HEK293 (cell line): ENCODE measurements at regions not wholly inside any gene's neighbourhood (a gene's known extent, or its start where the extent isn't known, plus 50 kb on each side); places are given as distances from the start of the nearest gene placed in this dataset.

Source experiments
- CTCF ChIP-seq: fragments of 450-650 bp; formaldehyde crosslinking; IDR thresholded peaks from 2 replicates; pipeline ENCODE4 v1.5.1; 2016; ENCODE audit warnings: missing biosample characterization, missing genetic modification characterization
- HOXD13 ChIP-seq: sonication (generic); formaldehyde crosslinking; IDR thresholded peaks from 2 replicates; pipeline ENCODE4 v1.8.0; 2022; ENCODE audit warnings: missing genetic modification reagents, borderline replicate concordance
- OSR2 ChIP-seq: fragments of 450-650 bp; formaldehyde crosslinking; IDR thresholded peaks from 2 replicates; pipeline ENCODE4 v1.5.1; 2016; ENCODE audit warnings: missing biosample characterization, missing genetic modification characterization
- PRDM10 ChIP-seq: fragments of 450-650 bp; formaldehyde crosslinking; IDR thresholded peaks from 2 replicates; pipeline ENCODE4 v1.5.1; 2016; ENCODE audit warnings: missing biosample characterization, missing genetic modification characterization
- TCF7L2 ChIP-seq: IDR thresholded peaks from 2 replicates; pipeline ENCODE4 v1.6.1; 2011; ENCODE audit warnings: low read depth, mild to moderate bottlenecking, inconsistent platforms, low read length, moderate library complexity, borderline replicate concordance
- WT1 ChIP-seq: fragments of 450-650 bp; formaldehyde crosslinking; IDR thresholded peaks from 2 replicates; pipeline ENCODE4 v1.5.1; 2016; ENCODE audit warnings: missing biosample characterization, missing genetic modification characterization
- ZNF223 ChIP-seq: fragments of 450-650 bp; formaldehyde crosslinking; IDR thresholded peaks from 2 replicates; pipeline ENCODE4 v1.5.1; 2016; ENCODE audit warnings: missing biosample characterization, missing genetic modification characterization
- ZNF394 ChIP-seq: fragments of 450-650 bp; formaldehyde crosslinking; IDR thresholded peaks from 2 replicates; pipeline ENCODE4 v1.5.1; 2016; ENCODE audit warnings: missing biosample characterization, missing genetic modification characterization, mild to moderate bottlenecking, moderate library complexity, borderline replicate concordance
- ZNF404 ChIP-seq: fragments of 450-650 bp; formaldehyde crosslinking; IDR thresholded peaks from 2 replicates; pipeline ENCODE4 v1.5.1; 2017; ENCODE audit warnings: missing biosample characterization, missing genetic modification characterization
- ZNF423 ChIP-seq: fragments of 450-650 bp; formaldehyde crosslinking; IDR thresholded peaks from 2 replicates; pipeline ENCODE4 v1.5.1; 2016; ENCODE audit warnings: missing biosample characterization, missing genetic modification characterization
- TF ChIP-seq, protein P1 (sequence below): fragments of 450-650 bp; formaldehyde crosslinking; IDR thresholded peaks from 2 replicates; pipeline ENCODE4 v1.5.1; 2016; ENCODE audit warnings: missing biosample characterization, missing genetic modification characterization
- TF ChIP-seq, protein P2 (sequence below): fragments of 450-650 bp; formaldehyde crosslinking; IDR thresholded peaks from 2 replicates; pipeline ENCODE4 v1.5.0; 2017; ENCODE audit warnings: missing biosample characterization, missing genetic modification characterization, borderline replicate concordance

- TF ChIP-seq CTCF (tag by site-specific recombination) (no peak), ZNF423 (tag by site-specific recombination) (no peak), OSR2 (tag by site-specific recombination) (no peak), PRDM10 (no peak), ZNF223 (no peak), ZNF394 (tag by site-specific recombination) (no peak), HOXD13 (CRISPR knock-in tag) (no peak), TCF7L2 (no peak), WT1 (tag by site-specific recombination) (no peak), ZNF404 (no peak)
- TF ChIP-seq, protein P1, sequence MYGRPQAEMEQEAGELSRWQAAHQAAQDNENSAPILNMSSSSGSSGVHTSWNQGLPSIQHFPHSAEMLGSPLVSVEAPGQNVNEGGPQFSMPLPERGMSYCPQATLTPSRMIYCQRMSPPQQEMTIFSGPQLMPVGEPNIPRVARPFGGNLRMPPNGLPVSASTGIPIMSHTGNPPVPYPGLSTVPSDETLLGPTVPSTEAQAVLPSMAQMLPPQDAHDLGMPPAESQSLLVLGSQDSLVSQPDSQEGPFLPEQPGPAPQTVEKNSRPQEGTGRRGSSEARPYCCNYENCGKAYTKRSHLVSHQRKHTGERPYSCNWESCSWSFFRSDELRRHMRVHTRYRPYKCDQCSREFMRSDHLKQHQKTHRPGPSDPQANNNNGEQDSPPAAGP (tag by site-specific recombination), result no peak
- TF ChIP-seq, protein P2, sequence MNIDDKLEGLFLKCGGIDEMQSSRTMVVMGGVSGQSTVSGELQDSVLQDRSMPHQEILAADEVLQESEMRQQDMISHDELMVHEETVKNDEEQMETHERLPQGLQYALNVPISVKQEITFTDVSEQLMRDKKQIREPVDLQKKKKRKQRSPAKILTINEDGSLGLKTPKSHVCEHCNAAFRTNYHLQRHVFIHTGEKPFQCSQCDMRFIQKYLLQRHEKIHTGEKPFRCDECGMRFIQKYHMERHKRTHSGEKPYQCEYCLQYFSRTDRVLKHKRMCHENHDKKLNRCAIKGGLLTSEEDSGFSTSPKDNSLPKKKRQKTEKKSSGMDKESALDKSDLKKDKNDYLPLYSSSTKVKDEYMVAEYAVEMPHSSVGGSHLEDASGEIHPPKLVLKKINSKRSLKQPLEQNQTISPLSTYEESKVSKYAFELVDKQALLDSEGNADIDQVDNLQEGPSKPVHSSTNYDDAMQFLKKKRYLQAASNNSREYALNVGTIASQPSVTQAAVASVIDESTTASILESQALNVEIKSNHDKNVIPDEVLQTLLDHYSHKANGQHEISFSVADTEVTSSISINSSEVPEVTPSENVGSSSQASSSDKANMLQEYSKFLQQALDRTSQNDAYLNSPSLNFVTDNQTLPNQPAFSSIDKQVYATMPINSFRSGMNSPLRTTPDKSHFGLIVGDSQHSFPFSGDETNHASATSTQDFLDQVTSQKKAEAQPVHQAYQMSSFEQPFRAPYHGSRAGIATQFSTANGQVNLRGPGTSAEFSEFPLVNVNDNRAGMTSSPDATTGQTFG (tag by site-specific recombination), result no peak
Measured at GRCh38 chr18:24740829-24741228, 280.4 kb downstream of the HRH4 start.
